PC-3 (cell line): ENCODE measurements at regions not wholly inside any gene's neighbourhood (a gene's known extent, or its start where the extent isn't known, plus 50 kb on each side); places are given as distances from the start of the nearest gene placed in this dataset.

Source experiments
- EZH2 ChIP-seq: fragments of 300-600 bp; sonication (generic); IDR thresholded peaks from one replicate; pipeline ENCODE4 v1.6.1; 2017; ENCODE audit warnings: antibody characterized with exemption, mild to moderate bottlenecking, low read length; ENCODE audit not compliant: unreplicated experiment
- EZH2phosphoT487 ChIP-seq: fragments of 300-600 bp; sonication (generic); IDR thresholded peaks from 2 replicates; pipeline ENCODE4 v1.6.1; 2018; ENCODE audit warnings: mild to moderate bottlenecking, antibody characterized with exemption, low read length, borderline replicate concordance
- TF ChIP-seq, protein P1 (sequence below): fragments of 300-600 bp; sonication (generic); conservative IDR thresholded peaks from 2 replicates; pipeline ENCODE4 v1.5.1; 2017; ENCODE audit warnings: antibody characterized with exemption, low read depth, mild to moderate bottlenecking, low read length

DNA sequence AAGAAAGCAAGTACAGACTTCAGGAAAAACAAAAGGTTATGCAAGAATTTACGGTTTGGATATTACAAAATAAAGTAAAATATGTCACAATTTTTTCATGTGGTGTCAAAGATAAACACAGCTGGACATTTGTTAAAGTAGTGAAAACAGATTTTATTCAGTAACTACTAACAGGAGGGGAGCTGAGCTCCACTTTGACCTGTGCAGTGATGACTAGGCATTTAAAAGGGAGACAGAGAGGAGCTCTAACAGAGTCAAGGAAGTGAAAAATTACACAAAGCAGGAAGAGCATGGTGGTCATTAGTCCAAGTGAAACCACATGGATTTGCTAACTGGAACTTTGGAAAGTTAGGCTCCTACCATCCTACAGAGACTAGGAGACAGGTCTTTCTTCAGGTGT is 263.6 kb upstream of the PCSK5 start:
- TF ChIP-seq, protein P1, sequence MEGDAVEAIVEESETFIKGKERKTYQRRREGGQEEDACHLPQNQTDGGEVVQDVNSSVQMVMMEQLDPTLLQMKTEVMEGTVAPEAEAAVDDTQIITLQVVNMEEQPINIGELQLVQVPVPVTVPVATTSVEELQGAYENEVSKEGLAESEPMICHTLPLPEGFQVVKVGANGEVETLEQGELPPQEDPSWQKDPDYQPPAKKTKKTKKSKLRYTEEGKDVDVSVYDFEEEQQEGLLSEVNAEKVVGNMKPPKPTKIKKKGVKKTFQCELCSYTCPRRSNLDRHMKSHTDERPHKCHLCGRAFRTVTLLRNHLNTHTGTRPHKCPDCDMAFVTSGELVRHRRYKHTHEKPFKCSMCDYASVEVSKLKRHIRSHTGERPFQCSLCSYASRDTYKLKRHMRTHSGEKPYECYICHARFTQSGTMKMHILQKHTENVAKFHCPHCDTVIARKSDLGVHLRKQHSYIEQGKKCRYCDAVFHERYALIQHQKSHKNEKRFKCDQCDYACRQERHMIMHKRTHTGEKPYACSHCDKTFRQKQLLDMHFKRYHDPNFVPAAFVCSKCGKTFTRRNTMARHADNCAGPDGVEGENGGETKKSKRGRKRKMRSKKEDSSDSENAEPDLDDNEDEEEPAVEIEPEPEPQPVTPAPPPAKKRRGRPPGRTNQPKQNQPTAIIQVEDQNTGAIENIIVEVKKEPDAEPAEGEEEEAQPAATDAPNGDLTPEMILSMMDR, result no peak
- TF ChIP-seq EZH2, result no peak
- TF ChIP-seq EZH2phosphoT487, result no peak
